Duodenal mucosa (tissue), 2 donors: ENCODE measurements at regions not wholly inside any gene's neighbourhood (a gene's known extent, or its start where the extent isn't known, plus 50 kb on each side); places are given as distances from the start of the nearest gene placed in this dataset.

Experiments used
- H3K27ac ChIP-seq: one replicate; pipeline ENCODE4 v1.7.0; 2013; ENCODE audit warnings: low read depth, low read length
- H3K27me3 ChIP-seq, 2 donors: one replicate each; pipeline ENCODE4 v1.7.0; 2013; ENCODE audit warnings: low read length in 2 of 2, control low read depth in 1 of 2; ENCODE audit not compliant: insufficient read depth in 2 of 2, control insufficient read depth in 1 of 2
- H3K36me3 ChIP-seq, 2 donors: one replicate each; pipeline ENCODE4 v1.7.0; 2013; ENCODE audit warnings: low read length in 2 of 2, control low read depth in 1 of 2; ENCODE audit not compliant: insufficient read depth in 2 of 2, control insufficient read depth in 1 of 2
- H3K4me1 ChIP-seq, 2 donors: one replicate each; pipeline ENCODE4 v1.7.0; 2013; ENCODE audit warnings: low read length in 2 of 2, control low read depth in 1 of 2; ENCODE audit not compliant: insufficient read depth in 2 of 2, control insufficient read depth in 1 of 2
- H3K4me3 ChIP-seq, 2 donors: one replicate each; pipeline ENCODE4 v1.7.0; 2013; ENCODE audit warnings: low read length in 2 of 2, low read depth in 1 of 2
- H3K9ac ChIP-seq, 2 donors: one replicate each; pipeline ENCODE4 v1.7.0; 2013; ENCODE audit warnings: low read length in 2 of 2, low read depth in 1 of 2
- H3K9me3 ChIP-seq, 2 donors: one replicate each; pipeline ENCODE4 v1.7.0; 2013; ENCODE audit warnings: low read length in 2 of 2, control low read depth in 1 of 2; ENCODE audit not compliant: control insufficient read depth in 1 of 2

GRCh38 chr9:118809160-118809625, 560.0 kb downstream of the BRINP1 start:
- peaks cover 0 to 16% of the 10 kb centered on the region in 2 donors for H3K9me3 ChIP-seq
- no peaks in the 10 kb centered on the region for H3K36me3 ChIP-seq

DNA sequence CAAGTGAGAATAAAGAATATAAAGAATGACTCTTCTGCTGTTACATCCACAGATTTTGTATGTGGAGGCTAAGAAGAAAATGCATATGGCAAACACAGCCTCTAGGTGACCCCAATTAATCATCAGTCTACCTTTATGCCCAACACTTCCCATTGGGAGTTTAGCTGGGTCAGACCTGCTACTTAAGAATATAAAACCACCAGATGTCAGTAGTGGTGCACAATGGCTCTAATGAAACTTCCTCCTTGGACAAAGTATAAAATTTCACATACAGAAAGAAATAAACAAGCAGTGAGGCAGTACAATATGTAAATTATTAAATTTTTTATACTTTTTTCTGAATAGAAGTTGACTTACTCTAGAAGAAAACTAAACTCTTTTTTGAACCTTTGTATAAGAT, 539.9 kb downstream of the BRINP1 start:
- Histone ChIP-seq H3K4me3 (no peak overlapping the region), H3K27ac (no peak overlapping the region), H3K36me3 (no peaks in the 10 kb centered on the region), H3K9me3 (no peaks in the 10 kb centered on the region), H3K4me1 (no peaks in the 10 kb centered on the region), H3K27me3 (no peaks in the 10 kb centered on the region), H3K9ac (no peak overlapping the region)

More at GRCh38 chr9:118809160-118809625, 560.0 kb downstream of the BRINP1 start:
- H3K9ac ChIP-seq, result no peak overlapping the region
- no peak overlapping the region for H3K4me3 ChIP-seq
- H3K4me1 ChIP-seq, result no peaks in the 10 kb centered on the region
- no peak overlapping the region for H3K27ac ChIP-seq
- H3K27me3 ChIP-seq, result no peaks in the 10 kb centered on the region

DNA sequence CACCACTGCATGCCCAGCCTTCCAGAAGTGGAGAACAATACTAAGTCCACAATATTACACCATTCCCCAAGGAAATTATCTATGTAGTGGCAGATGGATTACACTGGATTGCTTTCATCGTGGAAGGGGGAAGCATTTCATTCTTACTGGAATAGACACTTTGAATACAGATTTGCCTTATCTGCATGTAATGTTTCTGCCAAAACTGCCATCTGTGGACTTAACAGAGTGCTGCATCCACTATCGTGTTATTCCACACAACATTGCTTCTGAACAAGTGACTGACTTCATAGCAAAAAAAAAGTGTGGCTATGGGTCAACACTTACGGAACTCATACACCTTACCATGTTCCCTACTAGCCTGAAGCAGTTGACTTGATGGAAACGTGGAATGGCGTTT, 536.9 kb downstream of the BRINP1 start:
- Histone ChIP-seq H3K27me3 (no peaks in the 10 kb centered on the region), H3K36me3 (no peaks in the 10 kb centered on the region), H3K4me1 (no peaks in the 10 kb centered on the region), H3K9ac (no peak overlapping the region), H3K4me3 (no peak overlapping the region), H3K27ac (no peak overlapping the region), H3K9me3 (no peaks in the 10 kb centered on the region)

- H3K27ac ChIP-seq, result no peak overlapping the region
These were observed 532.3 kb downstream of the BRINP1 start for GRCh38 chr9:118836891-118837290.

DNA sequence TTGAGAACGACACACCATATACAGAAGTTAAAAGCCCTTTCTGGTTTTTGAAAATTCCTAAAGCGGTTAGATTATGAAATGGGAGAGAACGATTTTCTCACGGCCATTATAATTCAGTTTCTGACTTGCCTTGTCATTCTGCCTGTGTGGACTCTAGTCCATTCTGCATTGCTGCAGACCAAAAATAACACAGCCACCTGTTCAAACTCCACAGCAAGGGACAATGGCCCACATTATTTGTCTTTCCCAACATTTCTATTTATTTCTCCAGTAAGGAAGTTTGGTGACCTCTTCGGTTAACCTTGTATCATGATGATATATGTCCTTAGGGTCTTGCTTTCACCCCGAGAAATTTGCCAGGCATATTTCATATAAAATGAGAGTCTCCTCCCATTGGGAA, 497.7 kb downstream of the BRINP1 start:
- H3K4me3 ChIP-seq, result no peak overlapping the region
- H3K4me1 ChIP-seq, result no peaks in the 10 kb centered on the region
- no peak overlapping the region for H3K9ac ChIP-seq
- H3K9me3 ChIP-seq, result no peaks in the 10 kb centered on the region
- H3K27me3 ChIP-seq, result no peaks in the 10 kb centered on the region
- H3K36me3 ChIP-seq, result no peaks in the 10 kb centered on the region
- H3K27ac ChIP-seq, result no peak overlapping the region

More at GRCh38 chr9:118836891-118837290, 532.3 kb downstream of the BRINP1 start:
- H3K27me3 ChIP-seq, result no peaks in the 10 kb centered on the region
- no peaks in the 10 kb centered on the region for H3K9me3 ChIP-seq
- no peak overlapping the region for H3K4me3 ChIP-seq
- no peaks in the 10 kb centered on the region for H3K36me3 ChIP-seq
- no peaks in the 10 kb centered on the region for H3K4me1 ChIP-seq
- H3K9ac ChIP-seq, result no peak overlapping the region

DNA sequence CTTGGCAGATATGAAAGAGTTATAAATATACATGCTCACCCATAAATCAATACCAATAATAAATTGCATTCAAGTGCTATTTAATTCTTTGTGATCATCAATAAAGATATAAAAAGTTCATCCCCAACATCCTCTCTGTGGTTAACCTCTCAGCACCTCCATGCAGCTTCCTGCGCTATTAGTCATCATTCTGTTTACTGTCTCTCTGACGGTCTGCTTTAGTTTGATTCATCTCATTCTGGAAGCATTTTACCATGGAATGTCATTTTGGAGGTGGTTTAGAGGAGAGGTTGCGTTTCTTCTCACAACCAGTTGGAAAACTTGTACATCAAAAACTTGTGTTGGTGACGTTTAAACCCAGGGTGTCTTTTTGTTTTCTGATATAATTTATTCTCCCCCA, 486.6 kb downstream of the BRINP1 start:
- Histone ChIP-seq H3K9me3 (no peaks in the 10 kb centered on the region), H3K4me1 (no peaks in the 10 kb centered on the region), H3K9ac (no peak overlapping the region), H3K36me3 (no peaks in the 10 kb centered on the region), H3K27me3 (no peaks in the 10 kb centered on the region), H3K27ac (no peak overlapping the region), H3K4me3 (no peak overlapping the region)

DNA sequence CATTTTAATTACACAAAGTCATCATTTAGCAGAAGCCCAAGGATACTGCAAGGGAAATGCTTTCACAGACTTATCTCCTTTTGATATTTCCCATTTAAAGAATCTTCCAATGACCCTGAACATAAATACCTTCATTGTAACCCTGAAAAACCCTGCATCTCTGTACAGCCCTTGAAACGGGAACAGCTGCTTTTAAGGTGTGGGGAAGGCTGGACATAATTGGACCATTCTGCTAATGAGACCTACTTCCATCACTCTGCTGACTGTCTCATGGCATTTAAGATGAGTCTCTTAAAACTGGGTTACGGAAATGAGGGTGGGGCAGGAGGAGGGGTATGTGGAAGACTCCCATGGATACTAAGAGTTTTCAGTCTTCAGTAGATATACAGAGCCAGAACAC, 485.8 kb downstream of the BRINP1 start:
- Histone ChIP-seq H3K9ac (no peak overlapping the region), H3K27me3 (no peaks in the 10 kb centered on the region), H3K9me3 (no peaks in the 10 kb centered on the region), H3K4me1 (no peaks in the 10 kb centered on the region), H3K27ac (no peak overlapping the region), H3K36me3 (no peaks in the 10 kb centered on the region), H3K4me3 (no peak overlapping the region)

GRCh38 chr9:118891213-118891612, 478.0 kb downstream of the BRINP1 start:
- H3K27me3 ChIP-seq, result no peaks in the 10 kb centered on the region
- H3K4me3 ChIP-seq, result no peak overlapping the region
- no peak overlapping the region for H3K27ac ChIP-seq
- no peaks in the 10 kb centered on the region for H3K4me1 ChIP-seq
- H3K36me3 ChIP-seq, result no peaks in the 10 kb centered on the region
- no peak overlapping the region for H3K9ac ChIP-seq
- H3K9me3 ChIP-seq, result peaks cover 0 to 4% of the 10 kb centered on the region in 2 donors

DNA sequence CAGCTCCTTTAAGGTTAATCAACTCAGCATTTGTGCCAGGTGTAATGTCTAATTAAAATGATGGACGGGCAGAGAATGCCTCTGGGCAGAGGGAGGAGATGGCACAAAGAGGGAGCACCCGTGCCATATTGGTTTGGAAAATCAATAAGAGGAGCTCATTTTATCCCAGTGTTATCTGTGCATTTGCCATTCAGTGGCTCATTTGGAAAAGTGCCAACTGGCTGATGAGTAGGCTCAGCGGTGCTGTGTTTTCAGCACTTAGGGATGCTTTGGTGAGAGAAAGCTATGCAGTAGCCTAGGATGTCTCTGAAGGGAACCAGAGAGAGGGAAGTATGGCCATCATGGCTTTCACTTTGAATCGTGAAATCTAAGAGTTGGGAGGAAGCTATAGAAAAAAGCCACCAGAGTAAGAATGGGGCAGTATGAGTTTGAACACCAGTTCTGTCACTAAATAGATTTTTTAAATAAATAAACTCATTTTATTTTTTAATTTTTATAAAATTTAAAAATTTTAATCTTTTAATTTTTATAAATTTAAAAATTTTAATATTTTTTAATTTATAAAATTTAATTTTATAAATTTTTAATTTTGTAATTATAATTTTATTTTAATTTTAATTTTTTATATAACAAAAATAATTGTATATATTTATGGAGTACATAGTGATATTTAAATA, 472.8 kb downstream of the BRINP1 start:
- Histone ChIP-seq H3K27me3 (no peaks in the 10 kb centered on the region), H3K9me3 (no peaks in the 10 kb centered on the region), H3K4me1 (no peaks in the 10 kb centered on the region), H3K27ac (no peak overlapping the region), H3K36me3 (no peaks in the 10 kb centered on the region), H3K4me3 (no peak overlapping the region), H3K9ac (no peak overlapping the region)

- Histone ChIP-seq H3K4me1 (no peaks in the 10 kb centered on the region), H3K4me3 (no peak overlapping the region), H3K9me3 (peaks cover 3 to 4% of the 10 kb centered on the region in 2 donors), H3K9ac (no peak overlapping the region), H3K36me3 (no peaks in the 10 kb centered on the region), H3K27ac (no peak overlapping the region), H3K27me3 (no peaks in the 10 kb centered on the region)
These were observed 451.1 kb downstream of the BRINP1 start for GRCh38 chr9:118918180-118918579.
